Pancreas (tissue), 10 donors: ENCODE measurements at regions not wholly inside any gene's neighbourhood (a gene's known extent, or its start where the extent isn't known, plus 50 kb on each side); places are given as distances from the start of the nearest gene placed in this dataset.

Experiments used
- ATAC-seq, 4 donors: fragments of 200-7000 bp; cut with Tn5 transposase; one replicate each; pipeline versions ENCODE4 v1.8.0 to v1.9.1; 2020; ENCODE audit warnings: mild to moderate bottlenecking in 4 of 4, moderate library complexity in 4 of 4
- DNase-seq, 6 donors: peaks; one replicate each; pipeline ENCODE4 v3.0.0-alpha.2; 2020
- FAIRE-seq: peaks from 2 replicates; lab custom pipeline; 2012; peaks lifted over from hg19 to GRCh38; lab: Jason Lieb, UNC
- H3K27ac ChIP-seq, 4 donors: fragments of 200-600 bp; sonication (generic); 1 replicate in 3 of 4; 2 replicates in 1 of 4; pipeline versions ENCODE4 v1.5.0 to v1.8.0; 2020
- H3K27me3 ChIP-seq, 4 donors: fragments of 200-600 bp; one replicate each; pipeline ENCODE4 v1.8.0; 2021
- H3K36me3 ChIP-seq, 3 donors: fragments of 200-600 bp; sonication (generic) in 1 of 3; one replicate each; pipeline versions ENCODE4 v1.5.0 to v1.8.0; 2020 to 2021
- H3K4me1 ChIP-seq, 3 donors: fragments of 200-600 bp; one replicate each; pipeline ENCODE4 v1.8.0; 2021
- H3K4me3 ChIP-seq, 4 donors: fragments of 200-600 bp; sonication (generic) in 2 of 4; one replicate each; pipeline versions ENCODE4 v1.5.0 to v1.8.0; 2020 to 2021
- H3K9me3 ChIP-seq, 4 donors: fragments of 200-600 bp; one replicate each; pipeline ENCODE4 v1.8.0; 2021
- CTCF ChIP-seq, 4 donors: fragments of 200-600 bp; sonication (generic) in 3 of 4; IDR thresholded peaks; one replicate each; pipeline versions ENCODE4 v1.5.0 to v1.8.0; 2021; ENCODE audit warnings: antibody characterized with exemption in 4 of 4
- WGBS, 2 donors: extraction: QIAGEN DNeasy Blood & Tissue Kit; methylation state at CpG; one replicate each; pipeline ENCODE4 v1.1.7; 2013; 5-methylcytosine and 5-hydroxymethylcytosine counted together
- intact Hi-C, 3 donors: fragments of 100-400 bp; cut with DNase I; formaldehyde crosslinking; loops; one replicate each; pipeline versions ENCODE4 v1.11.1 to v1.14.2; 2022
- donor health status: healthy with polysubstance abuse.
- donor health status: DM: no; HTN: no; CAD: no; lungs with moderate emphysema.
- donor health status: DM: no; HTN: no; CAD: no.
- donor health status: control.
- donor health status: control.
- donor health status: Bipolar disorder and iron deficiency.
- donor health status: DM: yes; HTN: yes; CAD: no.
- donor health status: DM: no; HTN: no; CAD: no.
- donor health status: DM: no; HTN: no; CAD: no.
- donor health status: DM: yes; HTN: yes; CAD: no.

GRCh38 chr7:20991544-20991943 is 204.9 kb upstream of the SP8 start:
- no peak for TF ChIP-seq CTCF (IDR thresholded peaks at IDR 0.05)
- DNase-seq (no peak), FAIRE-seq (no peak), ATAC-seq (no peak)
- no peak overlapping the region for H3K4me3 ChIP-seq
- intact Hi-C loops, result no loop called here
- H3K4me1 ChIP-seq, result no peaks in the 10 kb centered on the region
- no peaks in the 10 kb centered on the region for H3K36me3 ChIP-seq
- no peaks in the 10 kb centered on the region for H3K27me3 ChIP-seq
- no peaks in the 10 kb centered on the region for H3K9me3 ChIP-seq
- no peak overlapping the region for H3K27ac ChIP-seq

GRCh38 chr7:20993693-20994092 is 207.0 kb upstream of the SP8 start:
- DNase-seq (no peak), FAIRE-seq (no peak), ATAC-seq (no peak)
- no peak overlapping the region for H3K27ac ChIP-seq
- intact Hi-C loops, result no loop called here
- no peaks in the 10 kb centered on the region for H3K36me3 ChIP-seq
- no peaks in the 10 kb centered on the region for H3K27me3 ChIP-seq
- no peak overlapping the region for H3K4me3 ChIP-seq
- no peak for TF ChIP-seq CTCF (IDR thresholded peaks at IDR 0.05)
- no peaks in the 10 kb centered on the region for H3K9me3 ChIP-seq
- WGBS, 2 donors, result 37 to 76% methylated on average over 1 of the region's 1 CpG
- H3K4me1 ChIP-seq, result no peaks in the 10 kb centered on the region

- Histone ChIP-seq H3K9me3 (no peaks in the 10 kb centered on the region), H3K27ac (no peak overlapping the region), H3K36me3 (no peaks in the 10 kb centered on the region), H3K27me3 (no peaks in the 10 kb centered on the region), H3K4me3 (no peak overlapping the region), H3K4me1 (no peaks in the 10 kb centered on the region)
- WGBS, 2 donors, result 21 to 26% methylated on average over 1 of the region's 1 CpG
- FAIRE-seq, result no peak
- intact Hi-C loops, result no loop called here
- no peak for ATAC-seq
- no peak for TF ChIP-seq CTCF (IDR thresholded peaks at IDR 0.05)
- DNase-seq, result no peak
Observed at GRCh38 chr7:20998309-20998708, 211.6 kb upstream of the SP8 start.

- 67 to 71% methylated on average over 4 of the region's 4 CpGs for WGBS, 2 donors
- TF ChIP-seq CTCF (IDR thresholded peaks at IDR 0.05), result no peak
- intact Hi-C loops, result no loop called here
- FAIRE-seq (no peak), ATAC-seq (no peak), DNase-seq (no peak)
- H3K4me1 ChIP-seq, result no peaks in the 10 kb centered on the region
- no peak overlapping the region for H3K27ac ChIP-seq
- no peaks in the 10 kb centered on the region for H3K36me3 ChIP-seq
- H3K4me3 ChIP-seq, result no peak overlapping the region
- no peaks in the 10 kb centered on the region for H3K27me3 ChIP-seq
- H3K9me3 ChIP-seq, result no peaks in the 10 kb centered on the region
Observed at GRCh38 chr7:21011153-21011552, 224.5 kb upstream of the SP8 start.

GRCh38 chr7:21013765-21014539 is 227.3 kb upstream of the SP8 start:
- WGBS, 2 donors, result 57 to 60% methylated on average over 3 of the region's 3 CpGs
- ATAC-seq, result no peak
- no peaks in the 10 kb centered on the region for H3K36me3 ChIP-seq
- no peak for FAIRE-seq
- intact Hi-C loops, result no loop called here
- H3K27me3 ChIP-seq, result no peaks in the 10 kb centered on the region
- TF ChIP-seq CTCF (IDR thresholded peaks at IDR 0.05), result no peak
- H3K4me1 ChIP-seq, result no peaks in the 10 kb centered on the region
- DNase-seq, result no peak
- no peak overlapping the region for H3K27ac ChIP-seq
- H3K4me3 ChIP-seq, result no peak overlapping the region
- no peaks in the 10 kb centered on the region for H3K9me3 ChIP-seq
